Small intestine (tissue), 7 donors: ENCODE measurements at regions not wholly inside any gene's neighbourhood (a gene's known extent, or its start where the extent isn't known, plus 50 kb on each side); places are given as distances from the start of the nearest gene placed in this dataset.

Experiments
- DNase-seq, 2 donors: peaks; one replicate each; pipeline versions ENCODE4 v3.0.0 to v3.0.0-alpha.2; 2013
- FAIRE-seq: peaks from 2 replicates; lab custom pipeline; 2012; peaks lifted over from hg19 to GRCh38; lab: Jason Lieb, UNC
- H3K27ac ChIP-seq, 3 donors: one replicate each; pipeline ENCODE4 v1.5.1; 2013; ENCODE audit warnings: low read length in 2 of 3, mild to moderate bottlenecking in 2 of 3, control low read depth in 1 of 3, inconsistent platforms in 1 of 3, low read depth in 1 of 3, moderate library complexity in 1 of 3
- H3K27me3 ChIP-seq, 3 donors: one replicate each; pipeline ENCODE4 v1.6.1; 2013; ENCODE audit warnings: low read length in 3 of 3, inconsistent platforms in 1 of 3; ENCODE audit not compliant: control insufficient read depth in 3 of 3, insufficient read depth in 3 of 3
- H3K36me3 ChIP-seq, 3 donors: one replicate each; pipeline ENCODE4 v1.6.1; 2013; ENCODE audit warnings: low read length in 3 of 3, inconsistent platforms in 1 of 3, low read depth in 1 of 3, mild to moderate bottlenecking in 1 of 3, moderate library complexity in 1 of 3; ENCODE audit not compliant: control insufficient read depth in 3 of 3, insufficient read depth in 2 of 3
- H3K4me1 ChIP-seq, 3 donors: one replicate each; pipeline ENCODE4 v1.6.1; 2013; ENCODE audit warnings: low read length in 2 of 3, inconsistent platforms in 1 of 3, low read depth in 1 of 3, mild to moderate bottlenecking in 1 of 3, moderate library complexity in 1 of 3; ENCODE audit not compliant: control insufficient read depth in 3 of 3, insufficient read depth in 2 of 3
- H3K4me3 ChIP-seq, 3 donors: one replicate each; pipeline ENCODE4 v1.5.1; 2013; ENCODE audit warnings: low read length in 3 of 3, control low read depth in 1 of 3, inconsistent platforms in 1 of 3, low read depth in 1 of 3, mild to moderate bottlenecking in 1 of 3, moderate library complexity in 1 of 3
- H3K9me3 ChIP-seq, 2 donors: one replicate each; pipeline ENCODE4 v1.6.1; 2013; ENCODE audit warnings: low read depth in 1 of 2, low read length in 1 of 2; ENCODE audit not compliant: control insufficient read depth in 2 of 2, insufficient read depth in 1 of 2
- WGBS, 3 donors: extraction: QIAGEN DNeasy Blood & Tissue Kit; methylation state at CpG; one replicate each; pipeline ENCODE4 v1.1.7; 2013; 5-methylcytosine and 5-hydroxymethylcytosine counted together
- donor health status: healthy with polysubstance abuse.
- donor health status: control.
- donor health status: control.
- donor health status: Bipolar disorder and iron deficiency.
- donor health status: healthy.

DNA sequence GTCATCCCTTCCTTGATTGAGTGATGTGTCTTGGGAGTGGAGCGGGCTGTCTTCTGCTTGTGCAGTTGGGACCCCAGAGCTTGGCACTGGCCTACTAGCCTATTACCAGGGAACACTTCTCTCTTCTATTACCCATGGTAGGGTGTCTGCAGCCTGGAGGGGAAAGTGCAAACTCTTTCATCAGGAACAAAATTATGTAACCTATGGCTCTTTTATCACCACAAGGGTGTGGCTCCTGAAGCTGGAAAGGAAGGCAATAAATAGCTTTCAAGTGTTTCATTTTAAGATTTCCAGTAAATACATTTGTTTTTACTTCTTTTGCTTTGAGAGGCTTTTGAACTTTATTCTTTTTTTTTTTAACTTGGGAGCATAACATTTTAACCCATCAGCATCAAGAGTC, 349.7 kb upstream of the FAR2 start:
- Histone ChIP-seq H3K27ac (no peak overlapping the region), H3K27me3 (no peaks in the 10 kb centered on the region), H3K9me3 (no peaks in the 10 kb centered on the region), H3K36me3 (no peaks in the 10 kb centered on the region), H3K4me1 (peaks cover 0 to 3% (median 0%) of the 10 kb centered on the region in 3 donors), H3K4me3 (no peak overlapping the region)
- 92 to 100% (median 94%) methylated on average over 1 of the region's 1 CpG for WGBS, 3 donors
- peak; percentile 60 to 76 for DNase-seq
- peak; percentile 73 for FAIRE-seq

DNA sequence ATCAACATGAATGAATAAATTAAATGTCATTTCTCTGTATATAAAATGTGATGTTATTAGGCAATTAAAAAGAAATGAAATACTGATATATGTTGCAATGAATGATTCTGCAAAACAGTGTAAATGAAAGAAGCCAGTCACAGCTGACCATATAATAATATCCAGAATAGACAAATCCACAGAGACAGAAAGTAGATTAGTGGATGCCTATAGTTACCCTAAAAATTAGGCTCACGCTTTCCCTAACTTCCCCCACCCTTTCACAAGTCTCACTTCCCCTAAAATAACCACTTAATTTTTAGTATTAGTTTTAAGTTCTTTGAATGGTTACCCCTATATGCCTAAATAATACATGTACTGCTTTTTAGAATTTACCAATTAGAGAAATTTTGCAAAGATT, 348.9 kb upstream of the FAR2 start:
- H3K27me3 ChIP-seq, result no peaks in the 10 kb centered on the region
- 68 to 89% (median 71%) methylated on average over 1 of the region's 1 CpG for WGBS, 3 donors
- no peak for DNase-seq
- H3K36me3 ChIP-seq, result no peaks in the 10 kb centered on the region
- no peak overlapping the region for H3K4me3 ChIP-seq
- no peak for FAIRE-seq
- H3K27ac ChIP-seq, result no peak overlapping the region
- peaks cover 0 to 3% (median 0%) of the 10 kb centered on the region in 3 donors for H3K4me1 ChIP-seq
- H3K9me3 ChIP-seq, result no peaks in the 10 kb centered on the region

- Histone ChIP-seq H3K27ac (no peak overlapping the region), H3K4me3 (no peak overlapping the region), H3K27me3 (no peaks in the 10 kb centered on the region), H3K9me3 (no peaks in the 10 kb centered on the region), H3K36me3 (no peaks in the 10 kb centered on the region), H3K4me1 (peaks cover 0 to 3% (median 0%) of the 10 kb centered on the region in 3 donors)
- 66 to 87% (median 74%) methylated on average over 5 of the region's 5 CpGs for WGBS, 3 donors
- no peak for FAIRE-seq
- no peak for DNase-seq
Measured at GRCh38 chr12:28802706-28803438, 346.2 kb upstream of the FAR2 start.

DNA sequence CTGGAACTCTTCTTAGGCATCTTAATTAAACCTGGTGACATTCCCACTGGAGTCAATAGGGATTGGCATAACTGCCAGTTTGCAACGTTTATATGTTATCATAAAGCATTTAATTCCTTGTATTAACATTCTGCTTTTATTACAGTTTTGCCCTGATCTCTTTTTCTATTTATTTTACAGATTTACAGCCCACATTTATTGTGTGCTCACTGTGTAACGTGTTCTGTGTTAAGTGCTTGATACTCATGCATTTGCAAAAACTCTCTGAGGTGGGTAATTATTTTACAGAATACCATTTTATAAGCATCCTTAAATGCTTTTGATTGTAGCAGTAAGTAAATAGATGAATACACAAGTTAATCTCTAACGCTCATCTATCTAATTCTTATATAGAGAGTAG, 341.5 kb upstream of the FAR2 start:
- no peaks in the 10 kb centered on the region for H3K36me3 ChIP-seq
- H3K4me3 ChIP-seq, result no peak overlapping the region
- no peaks in the 10 kb centered on the region for H3K27me3 ChIP-seq
- 59 to 76% (median 61%) methylated on average over 3 of the region's 3 CpGs for WGBS, 3 donors
- FAIRE-seq (no peak), DNase-seq (no peak)
- no peak overlapping the region for H3K27ac ChIP-seq
- no peaks in the 10 kb centered on the region for H3K4me1 ChIP-seq
- H3K9me3 ChIP-seq, result no peaks in the 10 kb centered on the region

- H3K27ac ChIP-seq, result no peak overlapping the region
- FAIRE-seq, result no peak
- no peak overlapping the region for H3K4me3 ChIP-seq
- H3K36me3 ChIP-seq, result no peaks in the 10 kb centered on the region
- WGBS, 3 donors, result 84 to 95% (median 93%) methylated on average over 5 of the region's 5 CpGs
- H3K9me3 ChIP-seq, result no peaks in the 10 kb centered on the region
- no peak for DNase-seq
- H3K4me1 ChIP-seq, result no peaks in the 10 kb centered on the region
- H3K27me3 ChIP-seq, result no peaks in the 10 kb centered on the region
Measured at GRCh38 chr12:28811457-28811856, 337.6 kb upstream of the FAR2 start.

GRCh38 chr12:28814246-28814645, 334.8 kb upstream of the FAR2 start:
- DNase-seq (no peak), FAIRE-seq (no peak)
- peaks cover 0 to 3% of the 10 kb centered on the region in 2 donors for H3K9me3 ChIP-seq
- no peaks in the 10 kb centered on the region for H3K36me3 ChIP-seq
- no peak overlapping the region for H3K4me3 ChIP-seq
- no peak overlapping the region for H3K27ac ChIP-seq
- H3K27me3 ChIP-seq, result no peaks in the 10 kb centered on the region
- H3K4me1 ChIP-seq, result no peaks in the 10 kb centered on the region
- 75 to 79% (median 75%) methylated on average over 4 of the region's 4 CpGs for WGBS, 3 donors

DNA sequence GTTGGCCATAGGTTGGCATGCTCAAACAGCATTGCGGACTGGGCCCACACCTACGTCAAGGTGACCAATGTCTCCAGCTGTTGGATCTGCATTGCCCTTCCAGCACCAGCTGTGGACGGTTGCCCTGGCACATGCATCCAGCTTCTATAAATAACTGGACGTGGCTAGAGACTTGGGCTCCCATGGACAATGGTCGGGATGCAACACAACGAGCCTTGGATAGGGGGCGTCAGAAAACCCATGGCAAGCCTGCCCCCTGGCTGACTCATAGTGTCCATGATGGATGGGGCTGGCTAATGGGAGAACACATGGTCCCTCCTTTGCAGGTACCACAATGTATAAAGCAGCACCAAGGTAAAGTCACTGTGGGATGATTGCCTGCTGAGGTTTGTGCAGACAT, 331.6 kb upstream of the FAR2 start:
- H3K27ac ChIP-seq, result no peak overlapping the region
- FAIRE-seq, result no peak
- peaks cover 0 to 3% of the 10 kb centered on the region in 2 donors for H3K9me3 ChIP-seq
- WGBS, 3 donors, result 77 to 89% (median 87%) methylated on average over 7 of the region's 7 CpGs
- H3K27me3 ChIP-seq, result no peaks in the 10 kb centered on the region
- no peak overlapping the region for H3K4me3 ChIP-seq
- H3K4me1 ChIP-seq, result no peaks in the 10 kb centered on the region
- no peaks in the 10 kb centered on the region for H3K36me3 ChIP-seq
- no peak for DNase-seq

DNA sequence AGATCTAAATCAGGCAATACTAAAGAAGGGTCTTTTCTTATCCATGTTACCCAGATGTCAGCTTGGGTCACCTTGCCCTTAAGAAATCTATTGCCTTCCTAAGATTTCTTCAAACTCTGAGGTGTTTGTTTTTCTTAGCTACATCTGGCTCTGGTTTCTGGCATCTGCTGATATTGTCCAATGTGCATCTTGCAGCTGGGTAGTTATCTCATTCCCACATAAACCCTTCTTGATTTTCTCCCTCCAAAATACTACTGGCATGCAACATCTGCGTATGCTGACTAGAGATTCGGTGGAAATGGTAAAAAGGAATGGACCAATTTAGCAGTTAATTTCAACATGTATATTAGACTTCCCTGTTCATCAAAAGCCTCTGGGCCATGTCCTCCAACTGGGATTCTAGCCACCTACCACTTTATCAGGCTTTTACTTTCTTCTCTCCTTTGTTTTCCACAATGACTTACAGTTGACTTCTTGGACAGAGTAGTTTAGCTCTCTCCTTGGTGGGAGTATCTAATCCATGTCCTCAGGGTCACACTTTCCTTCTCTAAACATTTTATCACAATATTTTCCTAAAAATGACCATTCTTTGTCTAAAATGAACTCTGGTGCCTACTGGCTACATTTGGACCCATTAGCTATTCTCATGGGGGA, 324.8 kb upstream of the FAR2 start:
- no peak for DNase-seq
- Histone ChIP-seq H3K27ac (no peak overlapping the region), H3K27me3 (no peaks in the 10 kb centered on the region), H3K4me1 (no peaks in the 10 kb centered on the region), H3K9me3 (no peaks in the 10 kb centered on the region), H3K36me3 (no peaks in the 10 kb centered on the region), H3K4me3 (no peak overlapping the region)
- no peak for FAIRE-seq
- 83 to 94% (median 85%) methylated on average over 2 of the region's 2 CpGs for WGBS, 3 donors
